Urothelium cell line (cell line): ENCODE measurements at regions not wholly inside any gene's neighbourhood (a gene's known extent, or its start where the extent isn't known, plus 50 kb on each side); places are given as distances from the start of the nearest gene placed in this dataset.
"Not testable (repeated sequence)": the region's sequence is repeated elsewhere in the genome, so short reads cannot be mapped to it uniquely, and the experiment has no call there.

ENCODE experiments used
- DNase-seq: peaks from one replicate; pipeline ENCODE4 v3.0.0; 2011; ENCODE audit warnings: low spot score, mixed read lengths
- FAIRE-seq: peaks from 2 replicates; lab custom pipeline; 2011; peaks lifted over from hg19 to GRCh38; lab: Jason Lieb, UNC

DNA sequence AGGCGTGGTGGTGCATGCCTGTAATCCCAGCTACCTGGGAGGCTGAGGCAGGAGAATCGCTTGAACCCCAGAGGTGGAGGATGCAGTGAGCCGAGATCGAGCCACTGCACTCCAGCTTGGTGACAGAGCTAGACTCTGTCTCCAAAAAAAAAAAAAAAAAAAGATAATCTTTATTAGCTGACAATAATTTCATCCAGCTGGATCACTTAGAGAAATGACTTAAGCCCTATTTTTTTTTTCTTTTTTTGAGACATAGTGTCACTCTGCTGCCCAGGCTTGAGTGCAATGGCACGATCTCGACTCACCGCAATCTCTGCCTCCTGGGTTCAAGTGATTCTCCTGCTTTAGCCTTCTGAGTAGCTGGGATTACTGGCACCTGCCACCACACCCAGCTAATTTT lies 51.6 kb upstream of the MAP4K4 start:
- FAIRE-seq, DNase-seq: not testable (repeated sequence)

DNA sequence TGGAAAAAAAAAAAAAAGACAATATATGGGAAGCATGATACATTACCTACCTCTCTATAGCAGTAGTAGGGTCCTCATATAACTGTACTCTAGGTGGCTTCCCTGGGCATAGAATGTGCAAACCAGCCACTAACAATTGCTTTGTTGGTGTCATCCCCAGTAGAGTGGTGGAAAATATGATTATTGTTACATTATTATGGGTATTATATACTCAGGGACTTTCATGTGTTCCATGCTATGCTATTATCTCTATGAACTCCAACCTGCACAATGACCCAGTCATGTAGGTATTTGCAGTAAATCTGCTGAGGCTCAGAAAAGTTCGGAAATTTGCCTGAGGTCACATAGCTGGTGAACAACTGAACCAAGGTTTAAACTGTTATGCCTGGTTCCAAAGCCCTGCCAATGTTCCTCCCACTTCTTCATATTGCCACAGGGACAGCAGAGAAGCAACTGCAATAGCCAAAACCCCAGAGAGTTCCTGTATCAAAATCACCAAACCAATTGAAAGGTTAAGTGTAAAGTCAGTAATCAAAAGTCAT lies 52.6 kb upstream of the MAP4K4 start:
- no peak for DNase-seq
- FAIRE-seq, result no peak

DNA sequence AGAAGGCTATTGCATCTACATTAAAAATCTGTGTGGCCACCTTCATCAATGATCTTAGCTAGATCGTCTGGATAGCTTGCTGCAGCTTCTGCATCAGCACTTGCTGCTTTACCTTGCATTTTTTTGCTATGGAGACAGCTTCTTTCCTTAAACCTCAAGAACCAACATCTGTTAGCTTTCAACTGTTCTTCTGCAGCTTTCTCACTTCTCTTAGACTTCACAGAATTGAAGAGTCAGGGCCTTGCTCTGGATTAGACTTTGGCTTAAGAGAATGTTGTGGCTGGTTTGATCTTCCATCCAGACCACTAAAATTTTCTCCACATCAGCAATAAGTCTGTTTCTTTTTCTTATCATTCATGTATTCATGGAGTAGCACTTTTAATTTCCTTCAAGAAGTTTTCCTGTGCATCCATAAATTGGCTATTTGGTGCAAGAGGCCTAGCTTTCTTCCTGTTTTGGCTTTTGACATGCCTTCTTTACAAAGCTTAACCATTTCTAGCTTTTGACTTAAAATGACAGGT lies 54.4 kb upstream of the MAP4K4 start:
- DNase-seq (no peak), FAIRE-seq (no peak)

DNA sequence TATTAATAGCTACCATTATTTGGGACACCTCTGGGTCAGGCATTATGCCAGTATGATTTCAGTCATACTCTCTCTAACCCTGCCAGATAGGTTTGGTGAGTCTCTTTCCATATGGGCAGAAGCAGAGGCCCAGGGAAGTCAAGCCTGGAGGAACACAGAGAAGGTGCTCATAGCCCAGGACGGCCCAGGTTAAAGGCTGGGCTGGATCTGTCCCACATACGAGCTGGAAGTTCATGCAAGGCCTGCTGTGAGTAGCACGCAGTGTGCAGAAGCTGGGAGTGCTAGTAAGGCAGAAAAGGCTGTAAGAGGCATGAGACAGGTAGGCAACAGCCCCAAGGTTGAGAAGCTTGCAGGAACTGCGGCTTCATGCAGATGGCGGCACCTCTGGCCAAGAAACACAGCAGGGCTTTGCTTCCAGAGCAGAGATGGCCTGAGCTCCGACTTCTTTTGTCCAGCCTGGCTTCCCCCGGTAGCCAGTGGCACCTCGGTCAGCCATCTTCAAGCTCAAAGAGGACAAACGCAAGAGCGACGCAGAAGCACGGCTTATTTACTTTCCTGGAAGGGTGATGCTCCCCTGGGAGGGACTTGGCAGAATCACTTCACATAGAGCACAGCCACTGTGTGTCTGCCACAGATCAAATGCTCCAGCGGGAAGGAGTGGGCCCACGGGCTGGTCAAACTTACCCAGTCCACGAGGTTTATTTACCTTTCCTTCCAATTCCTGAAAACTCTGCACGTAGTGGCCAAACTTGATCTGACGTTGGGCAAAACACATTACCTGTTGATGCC lies 58.5 kb upstream of the MAP4K4 start:
- no peak for FAIRE-seq

DNA sequence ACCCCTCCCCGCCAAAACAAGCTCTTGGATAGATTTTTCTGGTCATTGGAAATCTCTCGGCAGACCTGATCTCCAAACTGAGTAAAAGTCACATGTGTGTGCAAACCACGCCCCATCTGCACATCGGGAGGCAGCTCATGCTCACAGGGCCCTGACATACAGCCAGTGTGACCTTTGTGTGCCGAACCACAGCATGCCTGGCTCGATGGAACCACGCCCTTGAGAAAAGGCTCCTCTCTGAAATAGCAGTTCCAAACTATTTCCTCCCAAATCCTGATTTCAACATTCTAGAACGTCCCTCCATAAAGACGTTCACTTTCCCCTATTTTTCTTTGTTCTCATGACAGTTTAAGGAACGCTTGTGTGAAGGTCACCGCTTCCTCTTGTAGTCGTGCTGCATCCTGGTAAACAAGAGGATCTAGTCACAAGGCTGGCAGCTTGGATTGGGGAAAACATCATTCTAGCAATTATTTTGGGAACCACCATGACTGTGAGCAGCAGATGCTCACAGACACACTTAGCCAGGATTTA lies 59.3 kb upstream of the MAP4K4 start:
- no peak for FAIRE-seq
- no peak for DNase-seq

More for the DNA sequence above, 58.5 kb upstream of the MAP4K4 start:
- no peak for DNase-seq

DNA sequence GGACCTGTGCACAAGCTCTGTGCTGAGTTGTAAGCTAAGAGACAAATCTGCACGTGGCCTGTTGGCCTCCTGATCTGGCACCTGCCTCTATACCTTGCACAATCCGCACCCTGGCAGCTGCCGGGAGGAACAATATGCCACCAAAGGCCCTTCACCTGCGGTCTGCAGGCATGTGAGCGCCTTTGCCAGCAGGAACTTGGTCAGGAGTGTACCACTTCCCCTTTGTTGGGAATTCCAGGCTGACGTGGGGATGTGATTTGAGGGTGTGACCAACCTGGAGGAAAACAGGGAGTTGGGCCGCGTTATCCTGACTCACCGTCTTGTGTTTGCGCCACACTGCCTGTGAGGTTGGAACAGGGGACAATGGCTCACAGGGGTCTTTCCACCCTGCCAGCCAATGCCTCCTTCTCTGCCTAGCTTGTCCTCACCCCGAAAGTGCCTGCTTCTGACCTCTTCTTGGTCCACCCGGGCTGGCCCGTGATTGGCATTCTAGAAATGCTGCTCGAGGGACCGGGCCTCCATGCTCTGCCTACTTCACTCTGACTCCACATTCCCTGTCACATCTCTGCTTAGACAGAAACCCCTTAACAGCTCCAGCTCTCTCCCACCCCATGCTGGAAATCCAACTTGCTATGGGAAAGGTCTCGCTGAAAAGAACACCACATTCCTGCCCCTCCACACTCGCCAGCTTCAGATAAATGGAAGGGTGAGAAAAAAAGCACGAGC lies 67.1 kb upstream of the MAP4K4 start:
- FAIRE-seq (peak; percentile 63), DNase-seq (peak; percentile 89)

DNA sequence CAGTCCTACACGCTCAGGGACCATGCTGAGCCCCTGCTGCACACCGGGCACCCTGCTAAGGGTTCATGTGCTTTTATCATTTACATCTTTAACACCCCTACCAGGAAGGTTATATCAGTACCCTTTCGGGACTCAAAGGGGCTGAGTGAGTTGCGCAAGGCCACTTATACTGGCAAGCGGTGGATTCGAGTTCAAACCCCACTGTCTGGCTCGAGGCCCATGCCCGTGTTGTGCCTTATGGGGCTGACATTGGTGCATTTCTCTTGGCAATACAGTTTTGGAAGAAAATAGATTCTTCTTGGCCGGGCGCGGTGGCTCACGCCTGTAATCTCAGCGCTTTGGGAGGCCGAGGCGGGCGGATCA lies 69.5 kb upstream of the MAP4K4 start:
- FAIRE-seq (no peak), DNase-seq (no peak)

DNA sequence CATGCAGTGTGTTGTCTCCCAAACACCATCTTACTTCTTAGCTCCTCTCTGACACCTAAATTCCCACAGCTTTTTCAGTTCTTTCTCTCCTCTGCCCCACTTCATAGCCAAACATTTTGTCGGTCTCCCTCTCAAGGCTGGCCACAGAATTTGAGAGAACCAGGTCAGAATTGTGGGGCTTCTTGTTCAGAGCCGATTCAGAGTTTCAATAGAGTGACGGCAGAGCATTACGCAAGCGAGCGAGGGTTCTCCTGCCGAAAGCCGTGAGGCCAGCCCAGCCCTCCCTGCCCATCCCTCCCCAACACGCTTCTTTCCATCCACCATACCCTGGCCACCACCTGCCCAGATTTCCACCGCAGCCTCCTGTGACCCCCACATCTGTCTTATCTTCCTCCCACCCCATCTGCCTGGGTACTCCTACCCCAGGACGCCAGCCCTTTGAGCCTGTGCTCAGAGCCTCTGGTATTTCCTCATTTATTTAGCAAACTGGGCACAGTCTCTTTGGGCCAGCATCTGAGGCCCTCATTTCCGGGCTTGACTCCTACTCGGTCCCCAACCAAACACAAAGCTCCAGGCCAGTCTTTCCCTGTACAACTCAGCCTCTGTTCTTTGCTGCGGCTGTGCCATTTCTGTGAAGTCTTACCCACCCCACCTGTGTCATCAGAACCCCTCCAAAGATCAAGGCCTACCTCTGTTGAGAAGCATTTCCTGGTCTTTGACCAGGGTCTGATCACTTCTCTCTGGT lies 70.0 kb upstream of the MAP4K4 start:
- no peak for FAIRE-seq
- DNase-seq, result no peak

DNA sequence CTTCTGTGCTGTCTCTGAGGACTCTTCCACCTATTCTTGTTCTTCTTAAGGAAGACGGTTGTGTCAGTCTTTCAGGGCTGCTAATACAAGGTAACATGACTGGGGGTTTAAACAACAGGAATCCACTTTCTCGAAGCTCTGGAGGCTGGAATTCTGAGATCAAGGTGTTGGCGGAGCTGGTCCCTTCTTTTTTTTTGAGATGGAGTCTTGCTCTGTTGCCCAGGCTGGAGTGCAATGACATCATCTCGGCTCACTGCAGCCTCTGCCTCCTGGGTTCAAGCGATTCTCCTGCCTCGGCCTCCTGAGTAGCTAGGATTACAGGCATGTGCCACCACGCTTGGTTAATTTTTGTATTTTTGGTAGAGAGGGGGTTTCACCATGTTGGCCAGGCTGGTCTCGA lies 71.7 kb upstream of the MAP4K4 start:
- not testable (repeated sequence) for FAIRE-seq, DNase-seq

DNA sequence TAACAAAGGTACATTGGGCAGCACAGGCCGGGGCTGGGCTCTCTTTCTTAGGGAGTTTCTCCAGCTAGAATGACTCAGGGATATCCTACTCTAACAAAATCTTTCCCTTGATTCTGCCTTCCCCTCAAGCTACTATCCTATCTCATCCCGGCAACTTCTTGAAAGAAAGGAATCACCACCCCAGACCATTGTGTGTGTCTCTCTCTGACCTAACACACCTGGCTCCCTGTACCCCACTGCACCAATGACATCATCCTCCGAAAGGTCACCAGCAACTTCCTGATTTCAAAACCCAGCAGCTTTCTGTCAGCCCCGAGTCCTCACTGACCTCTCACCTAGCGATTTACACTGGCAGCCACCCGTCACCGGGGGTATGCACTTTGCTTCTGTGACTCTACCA lies 72.1 kb upstream of the MAP4K4 start:
- FAIRE-seq (peak; percentile 46), DNase-seq (no peak)

DNA sequence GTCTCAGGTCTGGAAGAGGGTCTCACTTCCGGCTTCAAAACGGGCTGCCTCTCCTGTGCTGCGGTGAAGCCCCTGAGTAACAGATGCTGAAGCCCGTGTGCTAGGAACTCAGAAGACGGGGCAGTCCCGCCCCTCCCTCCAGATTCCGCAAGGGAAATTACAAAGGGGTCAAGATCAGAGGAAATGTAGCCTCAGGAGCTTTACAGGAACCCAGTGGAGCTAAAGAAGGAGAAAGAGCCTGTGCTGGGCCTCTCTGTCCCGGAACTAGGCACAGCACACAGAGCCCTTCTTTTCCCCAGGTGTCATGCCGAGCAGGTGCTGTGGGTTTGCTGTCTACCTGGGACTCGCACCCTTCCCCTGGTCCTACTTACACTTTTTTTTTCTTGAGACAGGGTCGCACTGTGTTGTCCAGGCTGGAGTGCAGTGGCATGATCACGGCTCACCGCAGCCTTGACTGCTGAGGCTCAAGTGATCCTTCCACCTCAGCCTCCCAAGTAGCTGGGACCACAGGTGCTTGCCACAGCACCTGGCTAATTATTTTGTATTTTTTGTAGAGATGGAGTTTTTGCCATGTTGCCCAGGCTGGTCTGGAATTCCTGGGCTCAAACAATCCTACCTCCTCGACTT lies 72.7 kb upstream of the MAP4K4 start:
- no peak for FAIRE-seq

DNA sequence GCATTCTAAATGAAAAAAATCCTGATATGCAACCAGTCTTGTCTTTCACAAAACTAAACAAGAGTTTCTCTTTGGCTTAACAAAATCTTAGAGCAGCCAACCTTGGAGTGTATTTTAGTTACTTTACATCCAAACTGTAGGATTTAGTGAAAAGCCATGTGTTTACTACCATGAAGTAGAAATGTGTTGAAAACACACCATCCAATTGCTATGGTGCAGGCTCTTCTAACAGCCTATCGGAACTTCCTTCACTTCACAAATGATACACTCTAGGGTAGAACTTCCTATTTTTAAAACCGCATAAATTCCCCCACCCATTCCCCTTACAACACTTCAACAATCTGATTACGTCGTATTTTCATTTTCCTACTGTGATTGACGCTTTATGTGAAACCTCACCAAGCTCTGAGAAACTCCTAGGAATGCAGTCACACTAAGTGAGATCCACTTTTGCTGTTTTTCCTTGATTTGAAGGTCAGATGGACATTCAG lies 74.4 kb upstream of the MAP4K4 start:
- DNase-seq, result no peak
- no peak for FAIRE-seq

More for the DNA sequence above, 72.7 kb upstream of the MAP4K4 start:
- DNase-seq, result no peak

DNA sequence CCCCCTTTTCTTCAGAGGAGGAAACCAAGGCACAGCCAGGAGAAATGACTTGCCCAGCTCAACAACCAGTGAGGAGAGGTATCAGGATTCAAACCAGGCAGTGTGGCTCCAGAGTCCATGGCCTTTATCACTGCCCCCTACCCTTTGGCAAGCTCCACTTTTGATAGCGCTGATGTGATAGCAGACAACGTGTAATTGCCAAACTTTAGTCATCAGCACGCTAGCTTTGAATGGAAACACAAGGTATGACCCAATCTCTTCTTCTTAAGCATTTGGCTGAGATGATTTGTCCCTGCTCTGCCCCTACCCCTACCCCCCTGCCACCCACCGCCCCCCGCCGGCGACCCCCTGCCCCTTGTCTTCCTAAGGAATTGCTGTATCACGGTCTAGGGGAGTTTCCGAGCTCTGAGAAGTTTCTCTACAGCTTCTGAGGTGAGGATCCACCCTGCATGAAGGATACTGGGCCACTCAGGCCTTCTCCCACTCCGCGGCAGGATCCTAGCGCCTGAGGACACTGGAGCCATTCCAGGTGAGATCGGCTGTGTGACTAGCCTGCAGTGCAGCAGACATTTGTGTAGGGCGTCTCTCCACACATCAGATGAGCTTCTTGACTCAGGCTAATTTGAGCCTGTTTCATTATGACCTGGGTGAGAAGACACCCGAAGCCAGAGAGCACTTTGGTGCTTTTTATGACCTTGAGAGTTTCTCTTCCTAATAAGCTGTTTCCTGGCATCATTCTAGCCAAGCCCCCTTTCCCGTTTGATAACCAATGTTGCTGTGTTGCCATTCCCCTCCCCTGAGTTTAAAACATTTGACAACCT lies 75.1 kb upstream of the MAP4K4 start:
- DNase-seq (no peak), FAIRE-seq (no peak)

DNA sequence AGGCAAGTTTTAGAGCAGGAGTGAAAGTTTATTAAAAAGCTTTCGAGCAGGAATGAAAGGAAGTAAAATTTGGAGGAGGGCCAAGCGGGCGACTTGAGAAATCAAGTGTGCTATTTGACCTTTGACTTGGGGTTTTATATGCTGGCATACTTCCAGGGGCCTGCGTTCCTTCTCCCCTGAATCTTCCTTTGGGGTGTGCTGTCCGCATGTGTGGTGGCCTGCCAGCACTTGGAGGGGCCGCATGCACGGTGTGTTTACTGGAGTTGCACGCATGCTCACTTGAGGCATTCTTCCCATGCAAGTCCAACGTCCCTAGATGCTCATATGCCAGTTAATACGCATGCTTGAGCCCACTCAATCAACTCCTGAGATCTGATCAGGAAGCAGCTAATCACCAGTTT lies 78.3 kb upstream of the MAP4K4 start:
- FAIRE-seq, result no peak
- DNase-seq, result no peak

DNA sequence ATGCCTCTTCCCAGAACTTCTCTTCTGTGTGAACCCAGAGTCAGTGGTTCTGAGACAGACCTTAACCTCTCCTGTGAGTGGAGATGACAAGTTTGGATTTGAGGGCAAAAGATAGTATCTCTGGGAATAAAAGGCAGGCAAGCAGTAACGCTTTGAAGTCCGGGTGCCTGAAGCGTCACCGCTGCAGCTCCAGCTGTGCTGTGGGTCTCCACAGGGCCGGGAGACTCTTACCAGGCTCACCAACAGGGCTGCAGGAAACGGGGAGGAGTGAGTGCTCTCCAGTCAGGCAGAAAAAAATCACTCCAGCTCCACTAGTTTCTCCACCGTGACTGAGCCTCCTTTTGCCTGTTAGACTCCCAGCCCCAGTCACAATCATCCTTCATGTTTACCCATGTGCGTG lies 79.7 kb upstream of the MAP4K4 start:
- no peak for FAIRE-seq
- DNase-seq, result no peak

DNA sequence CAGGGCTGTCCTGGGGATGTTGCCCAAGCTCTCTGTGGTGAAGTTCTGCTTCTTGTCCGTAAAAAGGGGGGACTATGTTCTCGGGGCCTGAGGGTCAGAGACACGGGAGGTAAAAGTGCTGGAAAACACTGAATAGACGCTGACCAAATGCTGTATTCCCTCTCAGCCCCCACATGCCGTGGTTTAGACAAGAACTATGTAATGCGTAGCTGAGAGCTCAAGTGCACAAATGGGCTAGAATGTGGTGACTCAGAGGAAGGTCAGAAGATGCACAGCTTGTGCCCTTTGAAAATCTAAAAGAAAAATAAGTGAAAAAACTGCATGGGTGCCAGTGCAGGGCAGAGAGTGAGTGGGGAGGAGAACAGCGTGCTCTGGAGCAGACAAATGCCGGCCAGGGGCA lies 80.3 kb upstream of the MAP4K4 start:
- peak; percentile 25 for DNase-seq
- no peak for FAIRE-seq

DNA sequence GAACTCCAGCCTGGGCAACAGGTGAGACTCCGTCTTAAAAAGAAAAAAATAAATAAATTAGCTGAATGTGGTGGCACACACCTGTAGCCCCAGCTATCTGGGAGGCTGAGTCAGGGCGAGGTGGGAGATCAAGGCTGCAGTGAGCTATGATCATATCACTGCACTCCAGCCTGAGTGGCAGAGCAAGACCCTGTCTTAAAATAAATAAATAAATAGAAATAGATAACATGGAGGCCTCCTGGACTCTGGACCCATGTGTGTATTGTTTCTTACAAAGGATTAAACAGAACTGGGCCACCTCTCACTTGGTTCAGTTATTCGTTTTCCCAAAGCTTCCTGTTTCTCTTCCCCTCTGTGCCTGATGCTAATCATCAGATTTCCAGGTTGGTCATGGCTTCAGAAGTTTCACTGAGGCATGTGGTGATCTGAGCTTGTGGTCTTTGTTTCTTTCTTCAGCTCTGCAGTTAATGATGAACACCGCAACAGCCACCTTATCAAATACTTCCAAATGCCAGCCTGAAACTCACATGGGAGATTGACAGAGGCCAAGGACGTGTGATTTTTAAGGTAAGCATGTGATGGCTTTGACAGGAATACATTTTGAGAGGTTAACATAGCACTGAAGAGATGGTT lies 83.3 kb upstream of the MAP4K4 start:
- no peak for FAIRE-seq
- no peak for DNase-seq

DNA sequence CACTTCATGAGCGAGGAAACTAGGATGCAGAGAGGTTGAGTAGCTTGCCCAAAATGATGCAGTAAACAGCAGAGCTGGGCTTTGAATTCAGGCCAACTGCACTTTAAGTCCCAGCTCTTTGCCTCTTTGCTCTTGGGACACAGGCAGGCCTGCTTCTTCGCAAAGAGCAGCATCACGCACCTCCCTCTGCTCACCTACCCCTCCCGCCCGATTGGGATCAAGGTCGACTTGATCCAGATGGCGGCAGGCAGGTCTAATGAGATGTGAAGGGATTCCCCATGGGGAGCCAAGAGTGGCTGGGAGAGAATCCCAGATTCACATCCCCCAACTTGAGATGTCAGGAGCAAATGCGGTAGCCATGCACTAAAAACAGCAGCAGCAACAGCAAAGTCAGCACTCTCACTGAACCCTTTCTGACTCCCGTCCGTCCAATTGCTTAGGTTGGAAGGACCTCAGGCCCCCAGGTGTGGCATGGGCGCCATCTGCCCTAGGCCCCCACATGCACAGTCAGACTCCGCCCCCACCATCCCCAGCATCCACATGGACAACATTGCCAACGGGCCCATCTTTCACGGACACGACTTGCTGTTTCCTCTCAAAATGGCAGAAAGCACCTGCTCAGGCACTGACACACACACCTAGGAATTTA lies 84.3 kb upstream of the MAP4K4 start:
- DNase-seq (no peak), FAIRE-seq (no peak)
